GM21515 (cell line): ENCODE measurements at regions not wholly inside any gene's neighbourhood (a gene's known extent, or its start where the extent isn't known, plus 50 kb on each side); places are given as distances from the start of the nearest gene placed in this dataset.

Experiments
- ATAC-seq: cut with Tn5 transposase; IDR thresholded peaks from one replicate; pipeline ENCODE4 v1.9.1; 2021; ENCODE audit not compliant: unreplicated experiment

GRCh38 chr12:39127401-39127800 lies 222.0 kb upstream of the CPNE8 start:
- no peak for ATAC-seq

GRCh38 chr12:39125566-39125965 lies 220.2 kb upstream of the CPNE8 start:
- ATAC-seq, result no peak

GRCh38 chr12:39124768-39125167 lies 219.4 kb upstream of the CPNE8 start:
- no peak for ATAC-seq

GRCh38 chr12:39123580-39124253 lies 218.3 kb upstream of the CPNE8 start:
- ATAC-seq, result no peak

- ATAC-seq, result no peak
These were observed 217.3 kb upstream of the CPNE8 start for GRCh38 chr12:39122562-39123204.

- no peak for ATAC-seq
These were observed 211.5 kb upstream of the CPNE8 start for GRCh38 chr12:39116861-39117260.

DNA sequence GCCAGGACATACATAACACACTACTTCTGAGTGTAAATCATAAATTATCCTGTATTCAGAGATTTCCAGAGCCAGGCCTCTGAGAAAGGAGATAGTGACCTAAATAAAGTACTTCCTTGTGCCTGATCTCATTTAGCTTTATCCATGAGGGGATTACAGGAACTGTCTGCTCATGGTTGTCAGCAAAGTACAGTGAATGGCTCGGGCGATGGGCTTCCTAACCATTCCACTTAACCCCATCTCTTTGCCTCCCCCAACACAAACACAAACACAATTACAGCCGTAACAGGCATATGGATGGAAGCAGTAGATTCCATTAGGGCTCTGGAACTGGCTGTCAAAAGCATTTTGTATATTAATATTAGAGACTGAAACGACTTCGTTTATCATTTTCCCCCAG lies 206.7 kb upstream of the CPNE8 start:
- ATAC-seq, result no peak

DNA sequence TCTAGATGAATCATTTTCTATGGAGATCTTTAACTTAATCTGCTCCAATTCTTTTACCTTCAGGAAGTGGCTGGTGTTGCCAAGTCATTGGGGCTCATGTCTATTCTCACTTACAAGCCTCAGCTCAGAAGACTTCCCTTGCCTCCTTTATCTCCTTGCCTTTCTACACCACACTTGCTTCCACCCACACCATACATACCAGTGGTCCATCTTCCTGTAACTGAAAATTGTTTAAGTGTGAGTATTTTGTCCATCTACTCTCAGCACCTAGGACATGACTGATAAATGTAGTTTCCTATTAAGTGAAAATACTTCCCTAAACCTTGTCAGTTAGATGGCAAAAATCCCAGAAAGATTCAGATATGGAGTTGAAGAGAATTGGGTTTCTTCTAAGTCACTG lies 199.7 kb upstream of the CPNE8 start:
- ATAC-seq, result no peak

GRCh38 chr12:39103552-39104165 lies 198.3 kb upstream of the CPNE8 start:
- ATAC-seq, result peak; percentile 88

DNA sequence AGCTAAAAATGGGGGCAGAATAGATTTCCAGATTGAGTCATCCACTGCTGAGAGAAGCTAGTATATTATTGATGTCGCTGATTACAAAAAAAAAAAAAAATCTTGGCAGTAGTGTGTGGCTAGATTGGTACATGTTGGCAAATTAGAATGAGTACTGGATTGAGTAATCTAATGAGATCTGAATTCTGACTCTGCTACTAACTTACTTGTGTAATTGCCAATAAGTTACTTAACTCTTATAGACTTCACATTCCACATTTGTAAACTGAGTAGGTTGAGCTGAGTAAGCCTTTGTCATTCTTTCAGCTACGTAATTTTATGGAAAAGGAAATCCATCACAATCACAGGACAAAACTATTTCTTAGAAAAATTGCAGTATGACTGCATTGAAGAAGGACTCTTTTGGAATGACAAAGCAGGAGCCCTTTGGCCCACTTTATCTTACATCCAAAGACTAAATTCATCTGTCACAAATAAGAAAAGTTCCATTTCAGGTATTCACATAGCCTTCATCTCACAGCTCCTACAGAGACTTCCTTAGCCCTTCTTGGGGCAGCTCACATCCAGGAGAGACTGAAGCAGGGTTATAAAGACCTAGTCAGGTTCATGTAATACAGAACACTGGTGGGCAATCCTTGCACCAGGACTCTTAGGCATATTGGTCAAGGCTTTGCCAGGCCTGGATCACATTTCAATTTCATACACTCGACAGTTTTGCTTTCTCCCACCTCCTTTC lies 197.3 kb upstream of the CPNE8 start:
- ATAC-seq, result no peak

GRCh38 chr12:39095636-39096330 lies 190.4 kb upstream of the CPNE8 start:
- no peak for ATAC-seq

GRCh38 chr12:39081910-39082309 lies 176.5 kb upstream of the CPNE8 start:
- ATAC-seq, result no peak

DNA sequence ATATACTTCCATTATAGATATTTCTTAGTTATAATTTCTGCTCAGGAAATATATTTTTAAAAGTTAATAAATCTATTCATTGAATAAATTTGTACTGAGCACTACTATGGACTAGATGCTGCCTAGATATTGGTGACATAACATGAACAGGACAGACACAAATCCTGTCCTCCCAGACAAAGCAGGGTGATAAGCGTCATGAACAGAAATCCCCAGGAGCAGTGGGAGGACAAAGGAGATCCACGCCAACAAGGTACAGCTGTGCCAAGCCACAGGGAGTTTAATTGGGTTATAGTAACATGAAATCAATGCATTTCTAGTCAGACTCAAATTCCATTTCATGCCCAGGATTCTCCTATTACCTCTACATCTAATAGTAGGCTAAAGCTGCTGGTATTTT lies 171.8 kb upstream of the CPNE8 start:
- no peak for ATAC-seq

DNA sequence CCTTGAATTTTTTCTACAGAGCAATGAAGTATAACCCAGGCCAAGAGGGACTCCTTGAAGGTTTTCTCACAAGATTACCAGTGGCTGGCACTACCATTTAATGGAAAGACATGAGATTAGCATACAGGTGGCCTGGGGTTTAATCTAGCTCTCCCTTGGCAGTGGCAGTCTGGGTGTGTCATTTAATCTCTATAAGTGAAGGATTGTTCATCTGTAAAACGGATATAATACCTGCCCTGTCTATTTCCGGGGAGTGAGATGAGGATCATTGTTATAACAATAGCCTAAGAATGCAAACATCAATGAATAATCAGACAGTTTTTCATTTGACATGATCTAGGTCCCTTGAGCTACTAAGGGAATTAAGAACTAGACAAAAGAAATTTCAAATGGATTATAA lies 168.7 kb upstream of the CPNE8 start:
- no peak for ATAC-seq

DNA sequence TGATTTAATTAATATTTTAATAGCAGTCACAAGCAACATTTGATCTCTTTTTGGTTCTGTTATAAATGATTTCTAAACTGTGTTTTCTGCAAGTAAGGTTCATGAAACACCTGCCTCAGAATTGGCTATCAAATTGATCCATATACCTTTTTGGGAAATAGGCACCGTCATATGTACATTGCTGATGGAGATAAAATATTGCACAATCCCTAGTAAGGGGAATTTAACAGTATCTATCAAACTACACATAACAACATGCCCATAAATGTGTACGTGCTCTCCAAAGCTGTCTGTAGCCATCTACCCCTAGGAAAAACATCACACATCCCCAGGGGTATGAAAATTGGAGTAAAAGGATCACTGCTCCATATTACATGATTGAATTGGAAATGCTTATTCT lies 167.3 kb upstream of the CPNE8 start:
- ATAC-seq, result no peak

DNA sequence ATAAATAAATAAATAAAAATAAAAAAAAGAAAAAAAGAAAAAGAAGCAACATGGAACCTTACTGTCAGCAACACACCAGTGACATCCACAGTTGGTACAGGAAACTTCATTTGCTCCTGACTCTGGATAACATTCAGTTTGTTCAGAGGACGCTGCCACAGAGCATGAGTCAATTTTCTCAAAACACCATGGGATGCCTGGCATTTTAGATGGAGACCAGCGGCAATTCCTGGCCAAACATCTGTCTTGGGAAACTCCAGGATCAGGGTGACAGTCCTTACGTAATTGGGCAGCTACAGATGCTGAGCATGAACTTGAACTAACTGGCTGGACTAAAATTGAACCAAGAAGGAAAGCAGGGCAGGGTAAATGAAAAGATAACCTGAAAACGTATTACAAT lies 166.2 kb upstream of the CPNE8 start:
- ATAC-seq, result no peak

GRCh38 chr12:39070775-39071174 lies 165.4 kb upstream of the CPNE8 start:
- ATAC-seq, result no peak

DNA sequence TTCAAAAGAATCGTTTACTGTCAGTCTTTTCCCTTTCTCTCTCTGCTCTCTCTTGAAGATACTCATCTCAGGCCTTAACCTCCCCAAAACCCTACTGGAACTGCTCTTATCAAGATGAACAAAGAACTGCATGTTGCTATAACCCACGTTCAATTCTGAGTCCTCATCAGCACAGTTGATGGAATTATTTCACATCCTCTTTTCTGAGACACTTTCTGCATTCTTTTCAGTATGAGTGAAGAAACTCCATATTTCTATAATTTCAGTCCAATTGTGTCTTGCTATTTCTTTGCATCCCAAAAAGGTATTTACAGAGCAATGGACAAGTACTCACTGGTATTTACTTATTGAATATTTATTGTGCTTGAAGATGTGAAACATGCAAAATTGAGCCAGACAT lies 160.1 kb upstream of the CPNE8 start:
- no peak for ATAC-seq

DNA sequence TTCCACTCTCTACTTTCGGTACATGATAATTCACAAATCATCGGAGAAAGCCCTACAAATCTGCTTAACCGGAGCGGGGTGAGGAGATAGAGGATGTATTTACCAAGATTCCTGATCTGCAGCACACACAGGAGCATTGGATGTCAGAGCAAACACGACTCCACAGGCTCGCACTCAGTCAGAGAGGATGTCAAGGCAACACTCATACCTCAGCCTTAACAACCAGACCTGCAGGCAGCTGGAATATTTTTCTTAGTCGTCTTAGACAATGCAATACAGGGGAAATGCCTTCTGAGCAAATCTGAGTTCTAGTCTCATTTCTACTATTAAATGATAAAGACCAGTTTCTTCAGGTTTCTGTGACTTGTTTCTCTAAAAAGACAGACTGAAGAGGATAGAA lies 159.3 kb upstream of the CPNE8 start:
- ATAC-seq, result no peak

DNA sequence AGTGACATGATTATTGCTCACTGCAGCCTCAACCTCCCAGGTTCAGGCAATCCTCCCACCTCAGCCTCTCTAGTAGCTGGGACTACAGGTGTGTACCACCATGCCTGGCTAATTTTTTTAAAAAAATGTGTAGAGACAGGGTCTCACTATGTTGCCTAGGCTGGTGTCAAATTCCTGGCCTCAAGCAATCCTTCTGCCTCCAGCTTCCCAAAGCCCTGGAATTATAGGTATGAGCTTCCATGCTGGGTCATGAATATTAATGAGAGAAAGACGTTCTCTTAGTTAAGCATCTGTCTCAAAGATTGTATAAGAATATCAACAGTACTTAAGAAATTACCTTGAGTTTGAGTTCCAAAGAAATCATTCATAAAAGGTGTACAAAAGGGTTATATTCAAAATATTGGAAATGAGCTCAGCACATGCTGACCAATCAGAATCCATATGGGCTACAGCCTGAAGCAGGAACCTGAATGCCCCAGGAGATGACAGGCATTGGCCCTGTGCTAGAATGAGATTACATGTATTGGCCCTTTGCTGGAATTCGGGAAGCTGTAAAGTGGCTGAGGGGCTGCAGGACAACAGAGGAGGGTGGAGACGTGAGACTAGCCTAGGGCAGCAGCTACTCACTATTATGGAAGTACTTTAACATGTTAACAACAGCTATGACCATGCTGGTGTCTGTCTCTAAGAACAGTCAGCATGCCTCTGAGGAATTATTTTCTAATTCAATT lies 157.0 kb upstream of the CPNE8 start:
- no peak for ATAC-seq

GRCh38 chr12:39061576-39061975 lies 156.2 kb upstream of the CPNE8 start:
- no peak for ATAC-seq
